GM18520 (cell line): ENCODE measurements at regions not wholly inside any gene's neighbourhood (a gene's known extent, or its start where the extent isn't known, plus 50 kb on each side); places are given as distances from the start of the nearest gene placed in this dataset.
"Not testable (repeated sequence)": the region's sequence is repeated elsewhere in the genome, so short reads cannot be mapped to it uniquely, and the experiment has no call there.

Experiments
- ATAC-seq: cut with Tn5 transposase; IDR thresholded peaks from one replicate; pipeline ENCODE4 v1.9.1; 2021; ENCODE audit not compliant: unreplicated experiment

DNA sequence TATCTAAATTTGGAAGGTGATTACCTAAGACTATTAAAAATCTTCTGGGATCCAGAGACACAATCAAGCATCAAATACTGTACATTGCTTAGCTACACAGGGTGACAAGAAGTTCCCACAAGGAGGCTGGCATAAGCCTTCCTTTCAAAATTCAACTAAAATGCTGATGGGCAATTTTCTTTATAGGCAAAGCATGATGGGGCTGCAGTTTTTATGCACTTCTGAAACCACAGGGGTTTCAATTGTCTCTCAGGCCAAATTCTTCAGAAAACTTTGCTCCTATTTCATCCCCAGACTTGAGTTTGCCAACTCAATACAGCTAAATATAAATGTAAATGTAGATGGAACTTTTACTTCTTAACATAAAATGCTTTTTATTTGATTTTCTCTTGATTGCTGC lies 241.6 kb downstream of the ZPLD1 start:
- ATAC-seq = no peak

DNA sequence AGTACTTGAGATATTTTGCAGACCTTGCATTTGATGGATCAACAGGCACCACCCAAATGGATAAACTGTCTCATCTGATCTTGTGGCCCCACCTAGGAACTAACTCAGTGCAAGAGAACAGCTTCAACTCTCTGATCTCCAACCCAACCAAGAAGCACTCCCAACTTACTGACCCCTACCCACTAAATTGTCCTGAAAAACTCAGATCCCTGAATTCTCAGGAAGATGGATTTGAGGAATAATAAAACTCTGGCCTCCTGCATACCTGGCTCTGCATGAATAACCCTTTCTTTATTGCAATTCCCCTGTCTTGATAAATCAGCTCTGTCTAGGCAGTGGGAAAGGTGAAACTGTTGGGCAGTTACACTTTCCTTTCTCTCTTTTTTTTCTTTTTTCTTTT lies 247.9 kb downstream of the ZPLD1 start:
- no peak for ATAC-seq

DNA sequence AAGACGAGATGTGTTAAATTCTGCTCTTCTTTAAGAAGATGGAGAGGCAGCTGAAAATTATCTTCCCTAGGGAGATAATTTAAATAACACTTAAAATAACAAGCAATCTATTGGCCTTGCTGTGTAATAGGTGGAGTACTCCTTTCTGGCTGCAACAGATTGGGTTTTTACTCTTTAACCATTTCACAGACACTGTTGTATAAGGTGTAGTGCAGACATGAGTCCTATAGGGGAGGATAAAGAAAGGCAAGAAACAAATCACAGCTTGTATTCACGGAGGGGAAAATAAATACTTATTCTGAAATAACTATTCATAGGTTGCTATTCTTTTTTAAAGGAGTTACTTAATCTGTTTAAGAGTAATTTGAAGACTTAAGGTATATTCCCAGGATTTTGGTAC lies 252.0 kb downstream of the ZPLD1 start:
- ATAC-seq = no peak

DNA sequence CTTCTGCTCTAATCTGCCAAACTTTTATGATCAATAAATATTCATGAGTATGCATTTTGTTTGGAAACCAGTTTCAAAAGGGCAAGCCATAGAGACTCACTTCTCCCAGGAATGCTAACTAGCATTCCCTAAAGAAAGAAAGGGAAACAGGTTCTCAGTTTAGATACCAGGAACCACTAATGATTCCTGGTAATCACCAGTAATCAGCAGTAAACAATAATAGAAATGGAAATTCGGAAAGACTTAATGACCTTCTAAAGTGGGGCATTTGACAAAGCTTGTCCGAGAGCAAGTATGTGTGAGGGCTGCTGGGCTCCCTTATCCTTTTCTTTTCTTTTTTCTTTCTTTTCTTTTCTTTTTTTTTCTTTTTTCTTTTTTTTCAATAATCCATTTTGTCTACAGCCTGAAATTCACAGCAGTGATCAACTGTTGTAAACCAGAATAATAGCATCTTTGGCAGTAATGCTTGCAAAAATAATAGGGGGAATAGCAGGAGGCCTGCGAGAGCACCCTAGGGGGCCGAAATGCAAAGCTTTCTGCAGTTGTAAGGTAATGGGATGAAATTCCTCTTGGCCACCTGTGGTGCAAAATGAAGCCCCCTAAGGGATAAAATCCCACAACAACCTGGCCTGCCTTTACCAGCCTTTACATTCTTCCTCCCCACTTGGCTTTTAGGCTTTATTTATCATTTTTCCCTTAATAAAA lies 253.2 kb downstream of the ZPLD1 start:
- ATAC-seq = no peak

DNA sequence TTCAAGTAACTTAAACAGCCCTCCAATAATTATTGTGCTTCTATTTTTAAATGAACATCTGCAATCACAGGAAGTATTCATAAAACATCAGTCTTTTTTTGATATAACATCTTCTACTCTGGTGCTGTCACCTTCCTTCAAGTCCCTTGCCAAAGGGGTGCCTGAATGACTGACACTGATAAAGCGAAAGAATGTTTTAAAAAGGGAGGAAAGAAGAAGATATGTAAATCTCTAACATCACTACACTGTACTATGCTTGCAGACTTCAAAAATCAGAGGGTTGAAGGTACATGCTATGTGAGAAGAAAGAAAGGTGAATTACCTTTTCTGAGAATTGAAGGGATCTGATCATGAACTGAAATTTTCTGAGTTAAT lies 253.7 kb downstream of the ZPLD1 start:
- ATAC-seq = no peak

DNA sequence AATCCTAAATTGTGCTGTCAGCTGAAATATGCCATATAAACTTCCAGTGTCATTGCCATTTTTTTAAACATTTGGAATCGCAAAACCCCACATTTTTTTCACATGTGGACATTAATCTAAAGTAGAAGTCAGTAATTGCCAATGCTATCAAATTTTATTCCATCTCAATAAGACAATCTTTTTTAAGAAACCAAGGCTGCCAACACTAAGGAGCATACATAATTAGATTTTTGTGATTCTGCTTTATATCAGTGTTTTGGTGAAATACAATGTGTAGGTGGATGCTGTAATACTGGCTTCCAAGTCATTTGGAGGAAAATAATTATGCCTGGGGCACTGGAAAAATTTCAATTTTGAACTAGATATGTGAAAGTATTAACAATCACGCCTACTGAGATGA lies 256.7 kb downstream of the ZPLD1 start:
- ATAC-seq = no peak

DNA sequence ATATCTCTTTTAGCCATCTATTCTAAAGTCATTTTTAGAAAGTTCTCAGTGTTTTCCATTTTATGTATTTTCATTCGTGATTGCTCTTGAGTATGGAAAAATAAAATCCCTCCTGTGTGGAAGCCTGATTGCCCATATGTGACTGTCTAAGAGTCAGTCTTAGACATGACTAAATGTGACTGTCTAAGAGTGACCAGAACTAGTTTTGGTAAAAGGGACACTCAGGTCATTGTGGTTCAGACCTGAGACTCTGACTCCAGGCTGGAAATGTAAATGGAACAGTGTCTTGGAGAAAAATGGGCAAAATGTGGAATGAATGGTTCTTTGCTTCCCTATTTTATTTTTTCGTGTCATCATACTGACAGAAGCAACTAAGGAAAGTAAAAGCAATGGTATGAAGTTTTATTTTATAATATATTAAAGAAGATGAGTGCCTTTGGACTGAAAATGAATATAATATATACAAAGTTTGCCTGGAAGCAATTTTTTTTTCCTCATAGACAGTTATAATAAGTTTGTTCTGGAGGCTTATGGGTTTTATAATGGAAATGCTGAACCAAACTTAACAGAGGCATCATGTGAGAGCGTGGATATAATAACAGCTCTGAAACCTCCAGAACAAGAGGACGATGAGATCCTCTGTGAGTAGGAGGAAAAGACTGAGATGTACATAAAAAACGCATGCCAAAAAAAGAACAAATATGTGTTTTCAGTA lies 264.4 kb downstream of the ZPLD1 start:
- ATAC-seq = no peak

DNA sequence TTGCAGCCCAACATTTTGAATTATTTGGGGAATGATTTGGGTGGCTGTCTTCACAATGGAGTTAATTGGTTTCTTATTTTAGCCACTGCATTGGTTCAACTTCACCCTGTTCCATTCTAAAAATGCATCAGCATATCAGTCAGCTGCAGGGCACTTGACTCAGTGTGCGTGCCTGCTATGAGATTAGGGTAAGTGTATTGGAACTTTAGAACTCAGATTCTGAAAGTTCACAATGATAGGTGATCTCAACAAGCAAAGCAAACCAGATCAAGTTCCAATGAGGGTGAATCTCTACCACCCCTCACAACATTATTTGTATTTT lies 265.0 kb downstream of the ZPLD1 start:
- no peak for ATAC-seq

DNA sequence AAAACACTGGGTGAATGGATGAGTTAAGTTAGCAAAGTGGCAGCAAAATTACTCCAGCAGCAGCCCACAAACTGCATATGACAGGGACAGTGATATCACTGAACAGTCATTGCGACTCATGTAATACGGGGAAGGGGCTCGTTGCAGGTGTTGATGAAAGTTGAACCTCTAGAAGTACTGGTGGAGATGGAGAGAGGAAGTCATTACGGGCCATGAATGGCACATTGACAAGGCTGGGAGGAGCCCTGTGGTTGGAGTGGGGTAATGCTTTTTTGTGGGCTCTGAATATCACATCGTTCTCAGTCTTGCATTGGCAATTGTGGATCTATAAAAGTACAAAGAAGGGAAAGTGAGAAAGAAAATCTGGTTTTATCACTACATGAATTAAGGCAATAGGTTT lies 278.1 kb downstream of the ZPLD1 start:
- no peak for ATAC-seq

DNA sequence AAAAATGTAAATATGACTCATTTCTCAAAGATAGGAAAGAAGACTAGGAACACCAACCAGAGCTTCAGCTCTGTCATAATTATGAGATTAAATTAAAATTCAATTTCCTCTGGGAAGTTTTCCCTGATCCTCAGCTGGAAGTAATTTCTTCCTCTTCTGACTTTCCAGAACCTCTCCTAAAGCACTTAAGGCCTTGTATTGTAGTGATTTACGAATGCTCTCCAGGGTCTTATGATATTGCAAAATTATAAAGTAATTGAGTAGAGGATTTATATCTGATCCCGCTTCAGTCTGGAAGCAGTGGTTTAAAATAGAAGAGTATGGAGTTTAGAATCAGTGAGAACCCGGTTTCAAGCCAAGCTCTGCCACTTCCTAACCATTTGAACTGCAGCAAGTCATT lies 279.8 kb downstream of the ZPLD1 start:
- peak; percentile 1 for ATAC-seq

DNA sequence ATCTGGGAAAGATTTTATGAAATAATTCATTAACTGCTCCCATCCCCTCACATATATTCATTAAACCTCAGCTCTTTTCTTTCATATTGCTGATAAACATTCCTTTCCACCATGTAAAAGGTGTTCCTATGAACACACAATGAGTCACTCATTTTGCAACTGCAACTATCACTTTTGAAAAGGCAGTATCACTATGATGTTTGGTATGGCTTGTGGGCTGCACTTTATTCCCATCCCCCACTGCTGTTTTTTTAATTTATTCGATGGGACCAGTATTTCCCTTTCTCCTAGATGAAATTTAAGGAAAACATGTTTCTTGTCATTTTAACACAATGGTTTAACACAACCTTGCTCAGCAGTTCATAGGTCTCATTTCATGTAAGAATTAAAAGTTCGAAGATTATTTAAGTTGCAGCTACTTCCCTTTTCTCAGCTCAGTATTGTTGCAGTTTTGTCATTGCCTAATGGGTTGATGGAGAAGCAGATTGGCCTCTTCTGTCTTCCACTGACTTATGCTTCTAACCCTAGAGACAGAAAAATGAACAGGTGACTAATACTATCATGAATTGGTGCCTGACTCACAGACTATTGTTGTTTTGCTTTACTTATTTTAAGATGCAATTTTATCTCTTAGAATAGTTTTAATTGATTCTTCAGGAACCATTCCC lies 280.3 kb downstream of the ZPLD1 start:
- ATAC-seq = peak; percentile 97

DNA sequence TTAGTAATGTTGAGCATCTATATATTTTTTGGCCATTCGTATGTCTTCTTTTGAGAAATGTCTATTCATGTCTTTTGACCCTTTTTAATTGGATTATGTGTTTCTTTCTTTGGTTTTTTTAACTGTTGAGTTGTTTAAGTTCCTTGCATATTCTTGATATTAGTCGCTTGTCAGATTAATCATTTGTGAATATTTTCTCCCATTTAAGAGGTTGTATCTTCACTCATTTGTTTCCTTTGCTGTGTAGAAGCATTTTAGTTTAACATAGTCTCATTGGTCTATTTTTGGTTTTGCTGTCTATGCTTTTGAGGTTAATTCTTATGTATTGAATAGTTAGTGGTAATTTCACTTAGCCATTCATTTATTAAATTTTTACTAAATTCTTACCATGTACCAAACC lies 283.8 kb downstream of the ZPLD1 start:
- ATAC-seq = no peak

DNA sequence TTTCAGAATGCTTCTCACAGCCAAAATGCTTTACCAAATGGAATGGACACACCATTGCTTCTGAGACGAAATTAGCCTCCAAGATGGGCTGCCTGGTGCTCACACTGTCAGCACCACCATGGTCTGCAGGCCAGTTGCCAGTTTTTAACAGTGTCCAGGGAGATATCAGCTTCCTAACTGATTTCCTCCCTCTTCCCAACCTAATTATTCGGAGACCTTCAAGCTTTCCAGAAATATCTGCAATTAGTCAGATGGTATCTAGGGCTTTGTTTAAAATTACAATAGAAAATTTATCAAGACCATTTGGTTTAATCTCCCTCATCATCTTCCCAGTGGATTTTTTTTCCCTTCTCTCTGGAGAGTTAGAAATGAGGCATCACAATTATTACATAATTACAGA lies 287.5 kb downstream of the ZPLD1 start:
- no peak for ATAC-seq

DNA sequence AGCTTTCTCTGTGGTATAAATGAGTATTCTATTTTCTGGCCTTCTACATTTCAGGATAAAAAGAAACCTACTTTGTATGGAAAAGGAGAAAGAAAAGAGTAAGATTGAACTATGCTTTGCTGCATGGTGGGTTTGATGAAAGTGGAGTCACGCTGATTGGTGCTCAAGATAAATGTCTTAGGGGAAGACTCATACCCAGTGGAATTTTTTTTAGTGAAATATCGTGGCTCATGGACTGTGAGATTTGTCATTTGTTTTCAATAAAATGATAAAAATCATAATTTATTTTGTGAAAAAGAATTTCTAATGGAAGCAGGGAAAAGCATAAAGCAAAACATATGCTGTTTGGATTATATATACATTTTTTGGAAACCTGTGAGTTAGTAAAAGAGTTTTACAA lies 292.5 kb downstream of the ZPLD1 start:
- ATAC-seq = no peak

DNA sequence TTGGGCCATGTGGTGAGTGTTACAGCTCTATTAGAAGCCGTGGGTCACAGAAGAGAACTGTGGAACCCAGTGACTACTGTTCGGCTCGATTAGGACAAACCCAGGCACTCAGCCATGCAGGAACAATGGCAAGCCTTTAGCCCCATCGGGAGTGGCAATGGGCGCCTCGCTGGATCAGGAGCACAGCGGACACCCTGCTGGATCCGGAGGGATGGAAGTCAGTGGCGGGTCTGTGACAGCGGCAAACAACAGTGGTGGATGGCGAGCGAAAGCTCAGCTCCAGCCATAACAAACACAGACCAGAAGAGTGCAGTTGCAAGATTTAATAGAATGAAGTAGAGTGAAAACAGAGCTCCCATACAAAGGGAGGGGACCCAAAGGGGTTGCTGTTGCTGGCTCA lies 297.8 kb downstream of the ZPLD1 start:
- not testable (repeated sequence) for ATAC-seq

DNA sequence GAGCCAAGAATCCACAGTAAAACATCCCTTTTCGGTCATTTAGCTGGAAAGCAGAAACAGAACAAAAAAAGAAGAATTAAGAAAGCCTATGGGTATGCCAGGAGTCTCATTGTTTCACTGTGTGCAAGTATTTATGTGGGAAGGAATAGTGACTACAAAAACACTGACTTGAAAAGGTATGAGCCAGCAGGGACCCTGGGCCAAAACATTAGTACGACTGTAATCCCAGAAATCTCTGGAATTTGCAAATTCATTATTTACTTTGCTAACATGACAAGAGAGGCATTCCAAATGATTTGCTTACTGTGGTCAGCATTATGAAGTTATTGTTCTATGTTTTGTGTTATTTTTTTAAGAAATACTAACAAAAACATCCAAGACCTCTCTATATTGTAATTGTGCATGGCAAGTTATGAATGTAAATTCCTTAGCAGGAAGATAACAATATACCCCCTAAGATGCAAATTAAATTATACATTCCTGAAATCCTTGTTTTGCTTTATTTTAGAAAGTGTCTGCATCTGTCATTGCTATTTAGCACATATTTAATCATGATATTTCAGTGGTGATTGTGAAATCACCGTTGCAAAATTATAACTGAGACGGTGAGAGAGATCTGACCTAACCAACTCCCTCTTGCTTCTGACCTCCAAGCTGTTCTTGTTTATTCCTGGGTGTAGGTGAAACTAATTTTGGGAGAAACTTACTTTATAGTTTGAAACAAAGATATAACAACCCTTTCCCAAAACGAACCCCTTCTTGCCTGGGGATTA lies 299.2 kb downstream of the ZPLD1 start:
- ATAC-seq = no peak

DNA sequence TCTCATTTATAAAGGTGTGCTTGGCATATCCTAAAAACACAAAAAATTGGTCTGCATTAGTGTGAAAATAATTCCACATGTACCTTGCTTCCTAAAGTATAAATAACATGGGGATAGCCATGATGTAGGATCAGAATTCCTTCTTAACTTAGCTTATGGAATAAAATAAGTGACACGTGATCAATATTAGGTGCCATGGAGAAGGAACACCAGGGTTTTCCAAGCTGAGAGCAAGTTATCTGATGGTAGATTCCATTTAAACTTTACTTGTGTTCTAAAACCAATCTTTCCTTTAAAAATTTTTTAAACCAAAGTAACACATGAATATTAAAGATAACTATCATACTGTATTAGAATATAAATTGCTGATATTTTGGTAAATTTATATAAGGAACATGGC lies 300.5 kb downstream of the ZPLD1 start:
- no peak for ATAC-seq

DNA sequence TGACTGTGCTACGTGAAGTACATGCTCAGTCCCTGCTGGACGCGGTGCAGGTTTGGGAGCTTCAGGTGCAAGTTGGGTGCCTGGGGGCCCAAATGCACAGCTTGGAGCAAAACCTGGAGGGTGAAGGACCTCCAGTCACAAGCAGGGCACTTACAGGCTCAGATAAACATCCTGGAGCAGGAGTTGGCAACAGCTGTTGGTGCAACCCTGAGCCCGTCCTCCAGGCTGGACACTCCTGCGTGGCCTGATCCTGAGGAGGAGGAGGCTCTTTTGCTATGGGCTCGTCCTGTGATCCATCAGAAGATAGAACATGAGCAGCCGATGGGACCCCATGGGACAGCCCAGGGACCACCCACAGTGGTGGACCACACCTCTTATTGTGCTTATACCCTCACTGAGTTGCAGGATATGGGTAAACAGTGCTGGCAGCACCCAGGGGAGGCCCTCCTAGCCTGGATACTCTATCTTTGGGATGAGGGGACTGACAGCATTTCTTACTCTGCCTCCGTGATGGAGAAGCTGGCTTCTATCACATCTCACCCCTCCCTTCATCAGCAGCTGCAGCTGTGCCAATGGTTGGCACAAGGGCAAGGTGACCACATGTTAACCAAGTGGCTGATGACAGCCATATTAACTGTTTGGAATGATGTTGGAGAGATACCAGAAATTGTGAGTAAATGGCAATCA lies 301.6 kb downstream of the ZPLD1 start:
- ATAC-seq = no peak

DNA sequence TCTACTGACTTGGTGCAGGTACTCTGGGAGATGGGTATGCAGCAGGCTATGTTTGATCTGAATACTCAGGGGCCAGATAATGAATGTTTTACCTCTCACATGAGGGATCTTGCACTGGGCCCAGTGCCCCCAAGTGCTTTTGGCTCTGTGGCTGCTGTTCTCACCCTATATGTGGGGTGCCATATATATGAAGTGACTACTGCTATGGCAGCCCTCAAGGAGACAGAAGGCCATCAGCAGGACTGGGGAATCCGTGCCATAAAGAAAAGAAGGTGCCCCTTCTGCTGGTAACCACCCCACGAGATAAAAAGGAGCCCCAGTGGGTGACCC lies 302.1 kb downstream of the ZPLD1 start:
- ATAC-seq = no peak

DNA sequence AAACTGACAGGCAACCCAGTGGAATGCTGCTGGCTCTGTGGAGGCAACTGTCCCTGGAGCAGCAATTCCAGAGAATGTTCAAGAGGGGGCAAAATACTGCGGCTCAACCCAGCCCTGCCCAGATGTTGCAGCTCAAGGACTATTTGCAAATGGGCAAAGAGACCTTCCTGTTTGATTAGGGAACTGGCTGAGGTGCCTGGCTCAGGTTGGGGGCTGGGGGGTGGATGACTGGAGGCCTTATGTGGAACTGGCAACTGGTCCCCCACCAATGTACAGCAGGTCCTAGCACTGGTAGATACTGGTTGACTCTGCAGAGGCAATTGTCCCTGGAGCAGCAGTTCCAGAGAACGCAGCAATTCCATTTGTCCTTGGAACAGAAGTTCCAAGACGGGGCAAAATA lies 302.5 kb downstream of the ZPLD1 start:
- no peak for ATAC-seq

DNA sequence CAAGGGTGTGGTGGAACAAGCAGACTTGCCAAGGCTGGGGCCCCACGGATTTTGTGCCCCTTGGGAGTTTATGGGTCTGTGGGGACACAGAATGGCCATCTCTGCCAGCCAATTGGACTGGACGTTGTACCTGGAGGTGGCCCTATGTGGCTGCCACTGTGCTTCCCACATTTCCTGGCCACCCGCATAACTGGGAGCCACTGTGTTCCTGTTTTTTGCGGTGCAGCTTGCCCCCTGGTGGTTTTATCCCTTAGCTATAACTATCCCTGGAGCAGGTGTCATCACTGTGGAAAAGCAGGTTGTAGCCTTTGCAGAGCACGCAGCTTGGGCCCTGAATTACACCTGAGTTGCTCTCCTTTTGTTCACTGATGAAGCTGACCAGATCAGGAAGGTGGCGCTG lies 306.3 kb downstream of the ZPLD1 start:
- no peak for ATAC-seq
